ENCODE measurements at regions not wholly inside any gene's neighbourhood (a gene's known extent, or its start where the extent isn't known, plus 50 kb on each side); places are given as distances from the start of the nearest gene placed in this dataset.

DNA sequence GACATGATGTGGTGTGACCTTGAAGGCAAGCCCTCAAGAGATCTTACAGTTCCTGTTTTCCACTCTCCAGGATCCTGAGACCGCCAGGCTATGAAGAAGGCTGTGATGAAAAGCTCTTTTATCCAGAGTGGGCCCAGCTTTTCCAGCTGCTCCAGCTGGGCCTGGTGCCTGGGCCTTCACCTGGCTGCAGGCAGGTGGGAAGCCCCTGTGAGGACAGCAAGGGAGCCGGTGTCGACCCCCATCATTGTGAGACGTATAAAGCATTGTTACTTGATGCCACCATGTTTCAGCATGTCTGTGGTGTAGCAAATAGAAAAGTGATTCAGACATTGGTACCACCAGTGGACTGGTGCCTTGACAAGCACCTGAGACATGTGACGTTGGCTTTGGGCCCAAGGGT is 190.2 kb downstream of the KIF26A start:
- ChIA-PET POLR2A (no interaction called here), CTCF (no interaction called here)
- Mint-ChIP-seq H3K9me3 (ENCODE audit: unreplicated experiment) (peaks cover 20% of the 10 kb centered on the region), H3K4me3 (ENCODE audit: unreplicated experiment) (no peak overlapping the region), H3K27ac (ENCODE audit: unreplicated experiment) (no peak overlapping the region), H3K4me1 (ENCODE audit: low read depth, unreplicated experiment) (no peaks in the 10 kb centered on the region), H3K27me3 (ENCODE audit: insufficient read depth, unreplicated experiment) (no peaks in the 10 kb centered on the region), H3K36me3 (ENCODE audit: insufficient read depth, unreplicated experiment) (no peaks in the 10 kb centered on the region)
- BruUV-seq (replicated peaks) = no TSS peak
- intact Hi-C loops (cut with micrococcal nuclease; ENCODE audit: unreplicated experiment) = no loop called here
- H3K4me3 ChIP-seq (ENCODE audit: low read depth, low read length) = no peak overlapping the region
- DNase-seq = no peak
- no peaks in the 10 kb centered on the region for H3K27me3 ChIP-seq (replicated peaks; ENCODE audit: control insufficient read depth, insufficient read depth, low read length)
- H3K36me3 ChIP-seq (ENCODE audit: control insufficient read depth, insufficient read depth, low read length) = no peaks in the 10 kb centered on the region
- no peaks in the 10 kb centered on the region for H3K4me1 ChIP-seq
- H3K9me3 ChIP-seq = no peaks in the 10 kb centered on the region
- TF ChIP-seq, protein P1, sequence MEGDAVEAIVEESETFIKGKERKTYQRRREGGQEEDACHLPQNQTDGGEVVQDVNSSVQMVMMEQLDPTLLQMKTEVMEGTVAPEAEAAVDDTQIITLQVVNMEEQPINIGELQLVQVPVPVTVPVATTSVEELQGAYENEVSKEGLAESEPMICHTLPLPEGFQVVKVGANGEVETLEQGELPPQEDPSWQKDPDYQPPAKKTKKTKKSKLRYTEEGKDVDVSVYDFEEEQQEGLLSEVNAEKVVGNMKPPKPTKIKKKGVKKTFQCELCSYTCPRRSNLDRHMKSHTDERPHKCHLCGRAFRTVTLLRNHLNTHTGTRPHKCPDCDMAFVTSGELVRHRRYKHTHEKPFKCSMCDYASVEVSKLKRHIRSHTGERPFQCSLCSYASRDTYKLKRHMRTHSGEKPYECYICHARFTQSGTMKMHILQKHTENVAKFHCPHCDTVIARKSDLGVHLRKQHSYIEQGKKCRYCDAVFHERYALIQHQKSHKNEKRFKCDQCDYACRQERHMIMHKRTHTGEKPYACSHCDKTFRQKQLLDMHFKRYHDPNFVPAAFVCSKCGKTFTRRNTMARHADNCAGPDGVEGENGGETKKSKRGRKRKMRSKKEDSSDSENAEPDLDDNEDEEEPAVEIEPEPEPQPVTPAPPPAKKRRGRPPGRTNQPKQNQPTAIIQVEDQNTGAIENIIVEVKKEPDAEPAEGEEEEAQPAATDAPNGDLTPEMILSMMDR (IDR thresholded peaks at IDR 0.05; ENCODE audit: insufficient read depth in 1 of 2, low read depth in 1 of 2, low read length in 1 of 2, severe bottlenecking in 1 of 2, unreplicated experiment in 1 of 2) = no peak

DNA sequence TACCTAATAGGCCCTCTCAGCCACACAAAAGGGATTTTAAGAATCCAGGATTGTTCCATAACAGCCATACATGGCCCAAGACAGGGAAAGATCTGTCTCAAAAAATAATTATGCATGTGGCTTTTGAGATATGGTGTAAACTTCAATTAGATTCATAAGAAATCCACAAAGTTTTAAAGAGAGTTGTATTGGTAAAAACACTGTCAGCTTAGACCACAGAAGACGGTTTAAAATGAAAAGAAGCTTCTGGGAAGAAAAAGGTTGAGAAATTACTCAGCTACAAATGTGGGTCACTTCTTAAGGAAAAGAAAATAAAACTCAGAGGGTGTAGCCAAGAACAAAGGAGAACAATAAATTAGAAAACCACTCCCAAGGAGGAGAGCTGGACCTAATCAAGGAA is 191.4 kb downstream of the KIF26A start:
- Mint-ChIP-seq H3K4me1 (ENCODE audit: low read depth, unreplicated experiment) (no peaks in the 10 kb centered on the region), H3K4me3 (ENCODE audit: unreplicated experiment) (no peak overlapping the region), H3K36me3 (ENCODE audit: insufficient read depth, unreplicated experiment) (no peaks in the 10 kb centered on the region), H3K9me3 (ENCODE audit: unreplicated experiment) (peaks cover 20% of the 10 kb centered on the region), H3K27ac (ENCODE audit: unreplicated experiment) (no peak overlapping the region), H3K27me3 (ENCODE audit: insufficient read depth, unreplicated experiment) (no peaks in the 10 kb centered on the region)
- Histone ChIP-seq H3K36me3 (ENCODE audit: control insufficient read depth, insufficient read depth, low read length) (no peaks in the 10 kb centered on the region), H3K9me3 (no peaks in the 10 kb centered on the region), H3K4me1 (no peaks in the 10 kb centered on the region), H3K27me3 (replicated peaks; ENCODE audit: control insufficient read depth, insufficient read depth, low read length) (no peaks in the 10 kb centered on the region; the same call in 1 of the 2 replicates), H3K4me3 (ENCODE audit: low read depth, low read length) (no peak overlapping the region)
- no peak for DNase-seq
- TF ChIP-seq, protein P1 (IDR thresholded peaks at IDR 0.05; ENCODE audit: insufficient read depth in 1 of 2, low read depth in 1 of 2, low read length in 1 of 2, severe bottlenecking in 1 of 2, unreplicated experiment in 1 of 2) = no peak
- intact Hi-C loops (cut with micrococcal nuclease; ENCODE audit: unreplicated experiment) = no loop called here
- no TSS peak for BruUV-seq (replicated peaks)
- POLR2A ChIA-PET = no interaction called here
- CTCF ChIA-PET = no interaction called here

DNA sequence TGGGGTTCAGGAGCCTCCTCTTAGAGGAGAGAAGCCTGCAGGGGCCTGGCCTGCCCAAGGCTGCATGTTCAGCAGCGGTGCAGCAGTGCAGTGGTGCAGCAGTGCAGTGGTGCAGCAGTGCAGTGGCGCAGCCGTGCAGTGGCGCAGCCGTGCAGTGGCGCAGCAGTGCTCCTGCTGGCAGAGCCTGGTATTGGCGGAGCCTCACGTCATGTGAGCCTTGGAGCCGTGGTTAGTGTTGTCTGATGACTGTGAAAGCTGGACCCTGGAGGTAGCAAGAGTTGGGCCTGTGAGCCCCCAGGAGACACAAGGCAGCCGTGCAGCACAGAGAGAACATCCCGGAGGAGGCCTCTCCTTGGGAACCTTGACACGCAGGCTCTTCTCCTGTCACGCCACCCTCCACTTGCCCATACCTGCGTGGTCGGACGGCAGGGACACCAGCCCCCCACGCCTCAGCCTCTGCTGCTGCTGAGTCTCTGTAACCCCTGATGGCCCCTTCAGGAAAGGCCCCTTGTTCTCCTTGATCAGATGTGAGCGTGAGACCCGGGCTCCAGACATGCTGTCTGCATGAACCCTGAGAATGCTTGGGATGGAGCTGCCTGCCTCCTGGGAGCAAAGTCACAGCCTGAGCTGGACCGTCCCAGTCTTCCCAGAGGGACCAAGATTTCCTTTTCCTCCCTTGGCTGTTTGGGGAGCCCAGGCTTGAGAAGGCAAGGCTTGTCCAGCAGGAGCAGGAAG is 193.7 kb downstream of the KIF26A start:
- H3K36me3 ChIP-seq (ENCODE audit: control insufficient read depth, insufficient read depth, low read length) = no peaks in the 10 kb centered on the region
- Mint-ChIP-seq H3K4me3 (ENCODE audit: unreplicated experiment) (no peak overlapping the region), H3K27ac (ENCODE audit: unreplicated experiment) (no peak overlapping the region), H3K9me3 (ENCODE audit: unreplicated experiment) (peaks cover 20% of the 10 kb centered on the region), H3K27me3 (ENCODE audit: insufficient read depth, unreplicated experiment) (peaks cover 9% of the 10 kb centered on the region), H3K36me3 (ENCODE audit: insufficient read depth, unreplicated experiment) (no peaks in the 10 kb centered on the region), H3K4me1 (ENCODE audit: low read depth, unreplicated experiment) (no peaks in the 10 kb centered on the region)
- ChIA-PET POLR2A (no interaction called here), CTCF (no interaction called here)
- DNase-seq = no peak
- no peaks in the 10 kb centered on the region for H3K4me1 ChIP-seq
- no TSS peak for BruUV-seq (replicated peaks)
- no peaks in the 10 kb centered on the region; the same call in 1 of the 2 replicates for H3K27me3 ChIP-seq (replicated peaks; ENCODE audit: control insufficient read depth, insufficient read depth, low read length)
- no peak overlapping the region for H3K4me3 ChIP-seq (ENCODE audit: low read depth, low read length)
- intact Hi-C loops (cut with micrococcal nuclease; ENCODE audit: unreplicated experiment) = no loop called here
- no peaks in the 10 kb centered on the region for H3K9me3 ChIP-seq
- TF ChIP-seq, protein P1 (IDR thresholded peaks at IDR 0.05; ENCODE audit: insufficient read depth in 1 of 2, low read depth in 1 of 2, low read length in 1 of 2, severe bottlenecking in 1 of 2, unreplicated experiment in 1 of 2) = no peak
